Stomach (tissue), 4 donors: ENCODE measurements at regions not wholly inside any gene's neighbourhood (a gene's known extent, or its start where the extent isn't known, plus 50 kb on each side); places are given as distances from the start of the nearest gene placed in this dataset.

ENCODE experiments used
- EP300 ChIP-seq: sonication (generic); formaldehyde crosslinking; IDR thresholded peaks from one replicate; pipeline ENCODE4 v1.6.1; 2017; ENCODE audit warnings: antibody characterized with exemption
- POLR2A ChIP-seq, 4 donors: fragments of 450-650 bp; IDR thresholded peaks; one replicate each; pipeline ENCODE4 v1.6.1; 2016; ENCODE audit warnings: antibody characterized with exemption in 4 of 4, control low read depth in 2 of 4, mild to moderate bottlenecking in 1 of 4, moderate library complexity in 1 of 4
- POLR2AphosphoS5 ChIP-seq, 3 donors: sonication (generic); formaldehyde crosslinking; IDR thresholded peaks; one replicate each; pipeline ENCODE4 v1.6.1; 2016; ENCODE audit warnings: antibody characterized with exemption in 3 of 3
- TF ChIP-seq, protein P1 (sequence below), 7 experiments: fragments of 450-650 bp in 4 of 7; fragments of 200-600 bp in 3 of 7; sonication (generic) in 3 of 7; IDR thresholded peaks; one replicate each; pipeline ENCODE4 v1.5.1; 2016 to 2019; ENCODE audit warnings: antibody characterized with exemption in 7 of 7, control low read depth in 2 of 7, mild to moderate bottlenecking in 1 of 7

GRCh38 chr17:33404070-33404819 lies 111.2 kb upstream of the ASIC2 start:
- TF ChIP-seq, protein P1, sequence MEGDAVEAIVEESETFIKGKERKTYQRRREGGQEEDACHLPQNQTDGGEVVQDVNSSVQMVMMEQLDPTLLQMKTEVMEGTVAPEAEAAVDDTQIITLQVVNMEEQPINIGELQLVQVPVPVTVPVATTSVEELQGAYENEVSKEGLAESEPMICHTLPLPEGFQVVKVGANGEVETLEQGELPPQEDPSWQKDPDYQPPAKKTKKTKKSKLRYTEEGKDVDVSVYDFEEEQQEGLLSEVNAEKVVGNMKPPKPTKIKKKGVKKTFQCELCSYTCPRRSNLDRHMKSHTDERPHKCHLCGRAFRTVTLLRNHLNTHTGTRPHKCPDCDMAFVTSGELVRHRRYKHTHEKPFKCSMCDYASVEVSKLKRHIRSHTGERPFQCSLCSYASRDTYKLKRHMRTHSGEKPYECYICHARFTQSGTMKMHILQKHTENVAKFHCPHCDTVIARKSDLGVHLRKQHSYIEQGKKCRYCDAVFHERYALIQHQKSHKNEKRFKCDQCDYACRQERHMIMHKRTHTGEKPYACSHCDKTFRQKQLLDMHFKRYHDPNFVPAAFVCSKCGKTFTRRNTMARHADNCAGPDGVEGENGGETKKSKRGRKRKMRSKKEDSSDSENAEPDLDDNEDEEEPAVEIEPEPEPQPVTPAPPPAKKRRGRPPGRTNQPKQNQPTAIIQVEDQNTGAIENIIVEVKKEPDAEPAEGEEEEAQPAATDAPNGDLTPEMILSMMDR (IDR thresholded peaks at IDR 0.05) = no peak
- TF ChIP-seq POLR2AphosphoS5 (IDR thresholded peaks at IDR 0.05) = no peak
- TF ChIP-seq POLR2A (IDR thresholded peaks at IDR 0.05) = no peak
- no peak for TF ChIP-seq EP300
